ENCODE measurements at regions not wholly inside any gene's neighbourhood (a gene's known extent, or its start where the extent isn't known, plus 50 kb on each side); places are given as distances from the start of the nearest gene placed in this dataset.

GRCh38 chr7:22632674-22633073 is 94.3 kb upstream of the IL6 start:
- no peak for TF ChIP-seq POLR2AphosphoS5 (IDR thresholded peaks at IDR 0.05; ENCODE audit: low read depth, low read length)
- no peak for TF ChIP-seq POLR2A (IDR thresholded peaks at IDR 0.05; ENCODE audit: low read depth, low read length)
